Stimulated activated CD4-positive, alpha-beta T cell treated with anti-CD3 and anti-CD28 coated beads, Interleukin-4, amount 100 ng/mL, for 4 hours (primary cell): ENCODE measurements at regions not wholly inside any gene's neighbourhood (a gene's known extent, or its start where the extent isn't known, plus 50 kb on each side); places are given as distances from the start of the nearest gene placed in this dataset.
"Not testable (repeated sequence)": the region's sequence is repeated elsewhere in the genome, so short reads cannot be mapped to it uniquely, and the experiment has no call there.

Experiments
- DNase-seq, 2 experiments: peaks; one replicate each; pipeline ENCODE4 v3.0.0-alpha.2; 2020

GRCh38 chr2:16357188-16357587 lies 308.4 kb downstream of the CYRIA start:
- no peak for DNase-seq

- no peak for DNase-seq
These were observed 314.1 kb downstream of the CYRIA start for GRCh38 chr2:16351541-16351940.

GRCh38 chr2:16351137-16351536 lies 314.5 kb downstream of the CYRIA start:
- DNase-seq = no peak

- no peak for DNase-seq
These were observed 315.4 kb downstream of the CYRIA start for GRCh38 chr2:16350211-16350610.

GRCh38 chr2:16349811-16350210 lies 315.8 kb downstream of the CYRIA start:
- no peak for DNase-seq

GRCh38 chr2:16348821-16349515 lies 316.7 kb downstream of the CYRIA start:
- no peak for DNase-seq

GRCh38 chr2:16346671-16347070 lies 319.0 kb downstream of the CYRIA start:
- DNase-seq = no peak

- DNase-seq = not testable (repeated sequence)
These were observed 320.4 kb downstream of the CYRIA start for GRCh38 chr2:16345231-16345630.

- no peak for DNase-seq
These were observed 326.4 kb downstream of the CYRIA start for GRCh38 chr2:16339206-16339605.

- DNase-seq = no peak
These were observed 327.6 kb downstream of the CYRIA start for GRCh38 chr2:16338026-16338425.

- DNase-seq = no peak
These were observed 328.7 kb downstream of the CYRIA start for GRCh38 chr2:16336916-16337315.

- no peak for DNase-seq
These were observed 329.1 kb downstream of the CYRIA start for GRCh38 chr2:16336491-16336890.

- DNase-seq = no peak
These were observed 329.7 kb downstream of the CYRIA start for GRCh38 chr2:16335947-16336346.

GRCh38 chr2:16335604-16335930 lies 330.1 kb downstream of the CYRIA start:
- no peak for DNase-seq

GRCh38 chr2:16334886-16335603 lies 330.6 kb downstream of the CYRIA start:
- DNase-seq = no peak

- DNase-seq = no peak
These were observed 331.3 kb downstream of the CYRIA start for GRCh38 chr2:16334366-16334765.

- DNase-seq = no peak
These were observed 332.0 kb downstream of the CYRIA start for GRCh38 chr2:16333681-16334080.

- DNase-seq = no peak
These were observed 332.7 kb downstream of the CYRIA start for GRCh38 chr2:16332681-16333557.

GRCh38 chr2:16331772-16332171 lies 333.9 kb downstream of the CYRIA start:
- DNase-seq = no peak

- no peak for DNase-seq
These were observed 334.7 kb downstream of the CYRIA start for GRCh38 chr2:16330982-16331381.

- no peak for DNase-seq
These were observed 335.1 kb downstream of the CYRIA start for GRCh38 chr2:16330571-16330970.

GRCh38 chr2:16330012-16330411 lies 335.6 kb downstream of the CYRIA start:
- DNase-seq = no peak

- DNase-seq = no peak
These were observed 336.2 kb downstream of the CYRIA start for GRCh38 chr2:16329421-16329820.
